ENCODE measurements at regions not wholly inside any gene's neighbourhood (a gene's known extent, or its start where the extent isn't known, plus 50 kb on each side); places are given as distances from the start of the nearest gene placed in this dataset.

GRCh38 chr22:48057116-48057835 lies 1294.8 kb downstream of the TBC1D22A start:
- intact Hi-C loops (cut with DNase I): no loop called here
- no peak for DNase-seq (ENCODE audit: missing footprints)
- ATAC-seq: no peak

- DNase-seq (ENCODE audit: missing footprints) (no peak), ATAC-seq (no peak)
- intact Hi-C loops (cut with DNase I): no loop called here
Observed at GRCh38 chr22:48055827-48056226, 1293.4 kb downstream of the TBC1D22A start.

- intact Hi-C loops (cut with DNase I): no loop called here
- ATAC-seq (no peak), DNase-seq (ENCODE audit: missing footprints) (no peak)
Observed at GRCh38 chr22:48055185-48055584, 1292.7 kb downstream of the TBC1D22A start.

GRCh38 chr22:48054596-48054995 lies 1292.1 kb downstream of the TBC1D22A start:
- no peak for ATAC-seq
- intact Hi-C loops (cut with DNase I): no loop called here
- DNase-seq (ENCODE audit: missing footprints): no peak

- ATAC-seq (no peak), DNase-seq (ENCODE audit: missing footprints) (no peak)
- intact Hi-C loops (cut with DNase I): no loop called here
Observed at GRCh38 chr22:48053973-48054372, 1291.5 kb downstream of the TBC1D22A start.

DNA sequence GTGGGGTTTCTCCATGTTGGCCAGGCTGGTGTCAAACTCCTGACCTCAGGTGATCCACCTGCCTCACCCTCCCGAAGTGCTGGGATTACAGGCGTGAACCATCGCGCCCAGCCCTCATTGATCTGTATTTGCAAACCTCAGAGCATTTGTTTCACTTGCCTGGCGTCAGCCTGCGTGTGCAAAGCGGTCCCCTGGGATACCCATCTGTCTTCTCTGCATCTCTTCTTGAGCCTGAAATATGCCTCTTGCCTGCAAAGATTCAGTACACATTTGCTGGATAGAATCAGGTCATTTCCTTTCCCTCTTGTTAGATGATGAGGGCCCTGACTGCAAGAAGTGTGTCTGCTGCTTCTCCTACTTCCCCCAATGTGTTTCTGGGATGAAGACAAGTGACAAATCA lies 1291.0 kb downstream of the TBC1D22A start:
- ATAC-seq (no peak), DNase-seq (ENCODE audit: missing footprints) (no peak)
- intact Hi-C loops (cut with DNase I): no loop called here

DNA sequence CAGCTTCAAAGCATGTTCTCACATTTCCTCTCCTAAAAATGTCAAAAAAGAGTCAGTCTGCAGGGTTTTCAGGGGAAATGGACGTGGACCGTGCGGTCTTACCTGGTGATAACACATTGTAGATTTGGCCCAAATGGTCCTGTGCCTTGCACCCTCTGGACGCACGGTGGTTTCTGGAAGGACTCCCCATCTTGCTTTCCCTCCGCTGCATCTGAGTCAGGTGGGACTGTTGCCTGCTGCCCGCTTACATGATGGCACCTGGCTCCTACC lies 1290.1 kb downstream of the TBC1D22A start:
- no peak for ATAC-seq
- no peak for DNase-seq (ENCODE audit: missing footprints)
- intact Hi-C loops (cut with DNase I): no loop called here

DNA sequence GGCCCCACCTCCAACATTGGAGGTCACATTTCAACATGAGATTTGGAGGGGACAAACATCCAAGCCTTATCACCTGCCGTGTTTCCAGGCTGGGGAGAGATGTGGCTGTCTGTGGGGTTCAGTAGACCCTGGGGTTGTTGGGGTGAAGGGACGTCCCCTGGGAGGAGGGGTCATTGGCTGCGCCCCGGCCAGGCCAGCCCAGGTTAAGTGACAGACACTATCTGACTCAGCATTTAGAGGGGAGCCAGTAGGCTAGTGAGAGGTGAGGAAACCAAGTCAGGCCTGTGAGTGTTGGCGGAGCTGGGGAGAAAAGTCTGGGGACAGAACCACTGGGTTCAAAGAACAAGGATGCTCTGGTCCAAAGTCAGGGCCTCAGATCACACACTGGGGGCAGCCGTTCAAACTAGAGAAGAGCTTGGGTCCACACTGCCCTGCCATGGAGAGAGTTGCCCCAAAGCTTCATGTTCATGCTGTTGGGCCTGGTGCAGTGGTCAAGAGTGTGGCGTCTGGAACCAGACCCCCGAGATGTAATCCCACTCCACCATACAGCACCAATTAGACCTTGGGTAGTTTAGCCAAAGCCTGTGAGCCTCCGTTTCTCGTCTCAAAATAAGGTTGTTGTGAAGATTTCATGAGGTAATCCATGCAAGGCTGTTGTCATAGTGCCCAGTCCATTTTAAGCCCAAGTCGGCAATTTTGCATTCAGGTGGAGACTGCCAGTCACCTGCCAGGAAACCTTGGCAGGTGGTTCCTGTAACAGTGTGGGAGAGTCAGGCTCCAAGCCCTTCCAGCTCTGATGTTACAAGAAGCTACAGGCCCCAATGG lies 1289.6 kb downstream of the TBC1D22A start:
- DNase-seq (ENCODE audit: missing footprints) (no peak), ATAC-seq (no peak)
- intact Hi-C loops (cut with DNase I): no loop called here

GRCh38 chr22:48050836-48051235 lies 1288.4 kb downstream of the TBC1D22A start:
- ATAC-seq (no peak), DNase-seq (ENCODE audit: missing footprints) (no peak)
- intact Hi-C loops (cut with DNase I): no loop called here

- intact Hi-C loops (cut with DNase I): no loop called here
- ATAC-seq (no peak), DNase-seq (ENCODE audit: missing footprints) (no peak)
Observed at GRCh38 chr22:48049116-48049515, 1286.7 kb downstream of the TBC1D22A start.

GRCh38 chr22:48047722-48048500 lies 1285.5 kb downstream of the TBC1D22A start:
- no peak for ATAC-seq
- intact Hi-C loops (cut with DNase I): no loop called here
- DNase-seq (ENCODE audit: missing footprints): no peak

DNA sequence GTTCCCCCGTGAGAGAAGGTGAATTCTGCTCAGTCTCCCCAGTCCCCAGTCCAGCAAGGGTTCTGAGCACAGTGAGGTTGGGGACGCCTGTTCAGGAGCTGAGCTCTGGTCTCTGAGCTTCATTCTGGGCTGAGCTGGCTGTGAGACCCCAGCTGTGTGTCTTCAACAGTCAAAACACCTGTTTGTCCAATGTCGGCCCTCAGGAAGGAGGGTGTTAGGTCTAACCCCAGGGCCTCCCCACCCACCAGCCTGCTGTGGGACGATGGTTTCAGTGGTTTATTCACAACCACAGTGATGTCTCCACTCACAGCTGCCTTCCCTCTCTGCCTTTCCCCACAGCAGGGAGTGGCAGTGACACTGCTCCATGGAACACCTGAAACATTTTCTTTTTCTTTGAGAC lies 1282.9 kb downstream of the TBC1D22A start:
- intact Hi-C loops (cut with DNase I): no loop called here
- DNase-seq (ENCODE audit: missing footprints) (no peak), ATAC-seq (no peak)

GRCh38 chr22:48044487-48045060 lies 1282.1 kb downstream of the TBC1D22A start:
- ATAC-seq (no peak), DNase-seq (ENCODE audit: missing footprints) (no peak)
- intact Hi-C loops (cut with DNase I): no loop called here

DNA sequence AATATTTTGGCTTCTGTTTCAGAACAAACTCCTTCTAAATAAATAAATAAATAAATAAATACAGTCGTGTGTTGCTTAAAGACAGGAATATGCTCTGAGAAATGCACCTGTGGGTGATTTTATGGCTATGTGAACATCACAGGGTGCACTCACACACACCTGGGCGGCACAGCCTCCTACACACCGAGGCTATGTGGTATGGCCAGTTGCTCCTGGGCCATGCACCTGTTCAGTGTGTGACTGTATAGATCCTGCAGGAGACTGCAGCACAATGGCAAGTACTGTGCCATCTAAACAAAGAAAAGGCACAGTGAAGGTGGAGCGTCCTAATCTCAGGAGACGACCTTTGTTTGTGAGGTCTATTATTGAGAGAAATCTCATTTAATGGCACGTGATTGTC lies 1281.1 kb downstream of the TBC1D22A start:
- intact Hi-C loops (cut with DNase I): no loop called here
- DNase-seq (ENCODE audit: missing footprints) (no peak), ATAC-seq (no peak)

- DNase-seq (ENCODE audit: missing footprints): no peak
- ATAC-seq: no peak
- intact Hi-C loops (cut with DNase I): no loop called here
Observed at GRCh38 chr22:48042621-48043395, 1280.4 kb downstream of the TBC1D22A start.

DNA sequence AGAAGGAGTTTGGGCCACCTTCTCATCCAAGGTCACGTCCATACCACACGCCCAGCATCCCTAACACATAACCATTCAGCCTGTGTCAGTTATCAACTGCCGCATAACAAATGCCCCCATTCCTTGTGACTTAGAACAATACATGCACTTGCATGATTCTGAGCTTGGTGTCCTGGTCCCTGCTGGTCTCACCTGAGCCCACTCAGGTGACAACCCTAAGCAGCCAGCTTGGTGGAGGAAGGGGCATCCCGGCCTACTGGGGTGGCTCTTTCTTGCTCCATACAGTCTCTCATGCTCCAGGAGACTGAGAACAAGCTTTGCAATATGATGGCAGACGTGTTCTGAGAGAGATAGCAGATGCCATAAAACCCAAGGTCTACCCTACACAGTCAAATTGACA lies 1276.9 kb downstream of the TBC1D22A start:
- ATAC-seq: no peak
- intact Hi-C loops (cut with DNase I): no loop called here
- DNase-seq (ENCODE audit: missing footprints): no peak

DNA sequence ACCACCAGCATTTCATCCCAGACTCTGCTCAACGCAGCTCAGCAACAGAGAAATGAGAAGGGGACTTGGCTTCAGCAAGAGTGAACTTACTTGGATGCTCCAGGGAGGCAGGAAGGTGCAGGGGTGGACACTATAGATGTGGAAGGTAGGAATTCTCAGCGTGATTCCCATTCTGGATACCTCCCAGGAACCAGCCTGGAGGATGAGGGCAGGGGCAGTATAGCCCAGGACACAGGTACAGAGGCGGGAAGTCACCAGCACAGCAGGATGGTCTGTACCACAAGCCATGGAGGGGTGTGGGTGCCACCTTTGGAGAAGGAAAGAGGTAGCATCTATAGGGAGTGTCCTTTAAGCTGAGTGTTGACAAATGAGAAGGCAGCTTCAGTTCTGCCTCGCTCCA lies 1275.2 kb downstream of the TBC1D22A start:
- no peak for DNase-seq (ENCODE audit: missing footprints)
- intact Hi-C loops (cut with DNase I): no loop called here
- no peak for ATAC-seq

DNA sequence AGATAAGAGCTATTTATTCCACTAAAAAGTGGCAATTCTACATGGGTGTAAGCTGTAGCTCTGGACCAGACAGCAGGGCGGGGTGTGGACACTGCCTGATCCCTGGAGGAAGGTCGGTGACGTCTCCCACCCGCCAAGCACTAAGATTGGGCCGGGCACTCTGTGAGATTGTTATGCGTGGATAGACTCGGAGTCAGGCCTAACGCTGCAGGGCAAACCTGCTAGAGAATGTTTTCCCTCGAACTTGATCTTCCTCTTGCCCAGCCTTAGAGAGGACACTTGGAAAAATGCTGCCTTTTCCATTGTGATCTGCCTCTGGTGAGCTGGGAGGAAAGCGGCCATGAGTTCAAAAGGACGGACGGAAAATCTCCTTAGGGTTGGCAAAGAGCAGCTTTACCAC lies 1273.4 kb downstream of the TBC1D22A start:
- intact Hi-C loops (cut with DNase I): no loop called here
- ATAC-seq (no peak), DNase-seq (ENCODE audit: missing footprints) (no peak)

DNA sequence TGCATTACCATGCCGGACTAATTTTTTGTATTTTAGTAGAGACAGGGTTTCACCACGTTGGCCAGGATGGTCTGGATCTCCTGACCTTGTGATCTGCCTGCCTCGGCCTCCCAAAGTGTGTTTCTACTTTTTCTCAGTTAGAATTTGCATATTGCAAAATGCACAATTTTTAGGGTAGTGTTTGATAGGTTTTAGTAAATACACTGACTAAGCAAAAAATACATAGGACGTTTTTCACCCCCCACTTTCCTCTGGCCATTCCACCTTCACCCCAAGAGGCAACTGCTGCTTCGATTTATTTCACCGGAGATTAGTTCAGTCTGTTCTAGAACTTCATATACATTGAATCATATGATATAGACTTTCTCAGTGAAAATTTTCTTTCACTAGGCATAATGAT lies 1269.1 kb downstream of the TBC1D22A start:
- DNase-seq (ENCODE audit: missing footprints) (no peak), ATAC-seq (no peak)
- intact Hi-C loops (cut with DNase I): no loop called here

Measured in Right ventricle myocardium inferior (tissue), 1 donor.